HG03196 (cell line): ENCODE measurements at regions not wholly inside any gene's neighbourhood (a gene's known extent, or its start where the extent isn't known, plus 50 kb on each side); places are given as distances from the start of the nearest gene placed in this dataset.

ENCODE experiments used
- ATAC-seq: cut with Tn5 transposase; IDR thresholded peaks from one replicate; pipeline ENCODE4 v1.9.1; 2021; ENCODE audit not compliant: unreplicated experiment

DNA sequence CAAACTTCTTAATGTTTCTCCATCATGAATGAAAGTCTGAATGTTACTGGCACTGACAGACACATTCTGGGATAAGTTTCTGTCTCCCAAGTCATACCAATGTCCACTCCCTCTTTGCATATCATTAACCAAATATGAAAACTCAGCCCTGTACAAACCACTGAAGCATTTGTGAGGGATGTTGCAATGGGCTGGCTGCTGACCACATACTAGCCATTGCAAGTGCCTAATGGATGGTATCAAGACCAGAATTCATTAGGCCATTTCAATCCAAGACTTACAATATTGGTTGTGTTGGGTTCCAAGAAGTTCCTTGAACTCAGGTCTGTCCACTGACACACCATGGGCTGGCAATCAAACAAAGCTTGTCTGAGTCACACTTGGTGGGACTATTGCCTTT is 73.8 kb downstream of the CBLN2 start:
- ATAC-seq, result no peak

GRCh38 chr18:72468021-72468710 is 76.0 kb downstream of the CBLN2 start:
- ATAC-seq, result no peak

DNA sequence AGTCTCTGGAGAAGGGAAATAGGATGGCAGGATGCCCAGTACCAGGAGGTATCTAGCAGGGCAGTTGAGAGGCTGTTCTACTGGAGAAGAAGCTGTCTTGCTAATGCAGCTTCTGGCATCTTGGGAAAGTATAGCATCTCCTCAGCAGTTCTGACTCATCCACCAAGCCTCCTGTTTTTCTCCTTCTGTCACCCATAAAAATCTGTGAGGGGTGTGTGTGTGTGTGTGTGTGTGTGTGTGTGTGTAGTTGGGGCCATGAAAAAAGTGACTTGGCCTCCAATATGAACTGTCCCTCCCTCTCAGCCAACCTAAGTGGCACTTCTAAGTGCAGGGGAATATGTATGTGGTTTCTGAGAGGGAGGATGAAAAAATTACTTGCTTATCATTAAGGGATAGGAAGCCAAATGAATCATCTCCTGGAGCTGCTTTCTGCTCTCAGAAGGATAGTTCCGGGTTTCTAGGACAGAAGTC is 83.9 kb downstream of the CBLN2 start:
- no peak for ATAC-seq

DNA sequence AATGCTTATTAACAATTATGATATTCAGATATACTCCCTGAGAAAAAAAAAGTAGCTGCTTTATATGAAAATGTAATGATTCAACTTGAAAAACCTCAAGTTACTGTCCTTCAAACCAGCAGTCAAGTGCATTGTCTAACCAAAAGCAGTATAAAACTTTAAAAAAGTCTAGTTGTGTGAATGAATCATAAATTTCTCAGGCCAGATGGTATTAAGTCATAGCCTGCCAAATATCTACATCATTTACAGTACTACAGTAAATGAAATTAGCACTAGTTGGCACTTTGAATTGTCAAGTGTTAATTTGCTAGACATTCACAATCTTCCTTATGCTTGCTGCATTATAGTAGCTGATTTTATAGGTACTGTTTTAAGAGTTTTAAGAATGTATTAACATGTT is 85.9 kb downstream of the CBLN2 start:
- no peak for ATAC-seq

DNA sequence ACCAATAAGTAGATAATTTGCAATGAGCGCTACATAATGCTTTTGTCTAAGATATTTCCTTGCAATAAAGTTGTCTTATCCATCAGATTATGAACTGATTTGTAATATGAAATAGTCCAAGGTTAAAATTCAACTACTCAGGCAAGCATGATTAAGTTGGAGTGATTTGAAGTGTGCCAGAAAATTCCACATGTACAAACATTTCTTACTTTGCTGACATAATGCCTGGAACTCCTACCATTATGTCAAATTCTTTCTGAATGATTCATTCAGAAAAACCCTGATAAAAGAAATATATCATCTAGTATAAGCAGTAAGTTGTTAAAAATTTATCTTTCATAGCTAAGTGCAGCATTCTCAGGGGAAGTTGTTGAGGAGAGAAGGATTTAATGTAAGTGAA is 87.3 kb downstream of the CBLN2 start:
- no peak for ATAC-seq

DNA sequence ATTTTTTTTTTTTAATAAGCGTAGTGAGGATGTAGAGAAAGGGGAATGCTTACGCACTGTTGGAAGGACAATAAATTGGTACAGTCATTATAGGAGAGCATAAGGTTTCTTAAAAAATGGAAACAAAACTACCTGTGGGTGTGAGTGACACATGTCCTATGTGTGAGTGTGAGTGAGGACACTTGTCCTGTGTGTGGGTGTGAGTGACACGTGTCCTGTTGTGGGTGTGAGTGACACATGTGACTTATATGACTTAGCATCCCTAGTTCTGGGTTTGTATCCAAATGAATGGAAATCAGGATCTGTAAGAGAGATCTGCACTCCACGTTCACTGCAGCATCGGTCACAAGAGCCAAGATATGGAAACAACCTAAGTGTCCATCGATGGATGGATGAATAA is 91.8 kb downstream of the CBLN2 start:
- no peak for ATAC-seq

DNA sequence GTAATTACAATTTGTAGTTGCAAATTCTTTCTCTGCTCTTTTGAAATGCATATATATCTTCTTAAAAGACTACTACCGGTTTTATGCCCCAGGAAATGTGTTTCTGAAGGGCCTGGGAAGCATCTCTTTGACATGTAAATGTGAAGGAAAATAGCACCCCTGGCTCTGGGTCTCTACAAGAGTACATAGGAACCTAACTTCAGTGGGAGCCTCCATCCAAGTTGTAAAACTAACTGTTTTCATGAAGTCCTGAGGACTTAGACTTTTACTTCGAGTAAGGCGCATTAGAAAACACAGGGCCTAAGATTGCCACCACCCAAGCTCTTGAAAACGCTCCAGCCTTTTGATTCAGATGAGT is 99.4 kb downstream of the CBLN2 start:
- no peak for ATAC-seq

- ATAC-seq, result no peak
These were observed 99.9 kb downstream of the CBLN2 start for GRCh38 chr18:72444111-72444797.

DNA sequence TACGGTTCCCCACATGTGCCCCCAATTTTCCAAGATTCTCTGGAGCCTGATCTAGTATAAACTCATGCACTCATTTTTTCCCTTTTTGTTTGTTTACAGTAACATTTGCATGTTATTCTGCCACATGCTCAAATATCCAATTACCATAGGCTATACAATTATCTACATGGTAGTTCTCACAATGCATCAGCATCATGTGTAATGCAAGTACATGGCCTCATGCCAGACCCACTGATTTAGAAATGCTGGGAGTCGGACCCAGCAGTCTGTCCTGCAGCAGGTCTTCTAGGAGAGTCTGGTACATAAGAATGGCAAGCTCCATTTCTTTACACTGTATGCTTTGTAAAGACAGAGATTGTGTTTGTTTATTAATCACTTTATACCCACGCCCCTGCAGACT is 107.7 kb downstream of the CBLN2 start:
- no peak for ATAC-seq

GRCh38 chr18:72433756-72434155 is 110.4 kb downstream of the CBLN2 start:
- no peak for ATAC-seq

DNA sequence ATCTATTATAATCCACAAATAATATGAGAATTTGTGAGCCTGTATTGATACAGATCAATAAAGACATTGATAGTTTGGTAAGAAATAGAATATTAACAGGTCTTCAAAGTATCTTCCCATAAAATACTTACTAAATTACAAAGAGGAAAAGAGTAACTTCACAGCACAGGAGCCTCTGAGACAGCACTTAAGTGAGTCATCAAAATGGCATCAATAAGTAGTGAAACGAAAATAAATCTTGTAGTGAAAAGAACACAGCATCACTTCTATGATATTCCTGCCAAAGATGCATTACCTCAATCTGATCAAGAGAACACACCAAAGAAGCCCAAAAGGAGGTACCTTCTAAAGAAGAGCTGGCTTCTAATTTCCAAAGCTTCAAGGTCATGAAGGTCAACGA is 116.4 kb downstream of the CBLN2 start:
- no peak for ATAC-seq

- no peak for ATAC-seq
These were observed 124.2 kb downstream of the CBLN2 start for GRCh38 chr18:72419914-72420313.

DNA sequence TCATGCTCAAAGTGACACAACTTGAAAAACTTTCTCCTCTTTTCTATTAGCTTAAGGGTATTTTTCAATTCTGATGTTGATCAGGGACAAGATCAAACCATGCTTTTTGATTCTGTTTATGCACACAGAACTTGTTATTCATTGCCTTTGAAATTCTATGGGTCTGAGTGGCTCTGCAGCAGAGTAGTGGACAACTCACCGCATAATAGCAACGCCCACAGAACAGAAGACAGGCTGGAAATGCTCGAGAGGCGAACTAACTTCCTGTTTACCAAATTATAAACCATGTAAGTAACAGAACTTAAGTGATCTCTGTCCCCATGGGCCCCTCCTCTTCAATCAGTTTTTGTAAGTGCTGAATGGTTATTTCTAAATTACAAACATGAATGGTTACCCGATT is 131.2 kb downstream of the CBLN2 start:
- no peak for ATAC-seq

- ATAC-seq, result no peak
These were observed 132.9 kb downstream of the CBLN2 start for GRCh38 chr18:72411261-72411660.

DNA sequence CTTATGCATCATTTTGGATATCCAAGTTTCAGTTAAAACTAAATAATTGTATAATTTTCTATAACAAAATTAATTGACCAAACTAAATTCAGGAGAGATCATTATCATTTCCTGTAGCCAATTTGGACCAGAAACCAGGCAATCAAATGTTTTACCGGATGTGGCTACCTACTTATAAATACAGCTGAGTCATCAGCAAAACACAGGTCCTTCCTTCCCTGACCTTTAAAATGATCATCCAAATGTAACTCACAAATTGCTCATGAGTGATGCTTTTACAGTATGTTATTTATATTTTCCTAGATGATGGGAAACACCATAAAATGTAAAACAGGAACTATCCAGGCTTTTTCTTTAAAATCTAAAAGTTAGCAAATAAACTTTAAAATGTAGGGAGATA is 133.7 kb downstream of the CBLN2 start:
- no peak for ATAC-seq

DNA sequence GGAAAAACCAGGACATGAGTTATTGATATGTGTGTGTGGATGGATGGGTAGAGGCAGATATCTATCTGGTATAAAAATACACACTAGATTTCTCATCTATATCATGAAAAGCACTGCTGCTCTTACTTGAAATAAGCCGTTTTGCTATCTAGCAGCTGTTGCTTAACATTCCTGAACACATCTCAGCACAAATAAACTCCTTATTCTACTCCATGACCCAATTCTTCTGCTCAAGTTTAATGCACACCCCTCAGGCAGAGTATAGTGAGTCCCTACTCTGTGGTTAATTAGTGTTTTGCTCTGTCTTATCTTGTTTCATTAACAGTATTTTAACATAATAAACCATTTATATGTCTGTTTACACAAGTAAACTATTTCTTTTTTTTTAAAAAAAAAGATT is 134.2 kb downstream of the CBLN2 start:
- ATAC-seq, result no peak

GRCh38 chr18:72407048-72407447 is 137.1 kb downstream of the CBLN2 start:
- no peak for ATAC-seq

- no peak for ATAC-seq
These were observed 152.2 kb downstream of the CBLN2 start for GRCh38 chr18:72391951-72392350.

- no peak for ATAC-seq
These were observed 152.7 kb downstream of the CBLN2 start for GRCh38 chr18:72391427-72391826.

DNA sequence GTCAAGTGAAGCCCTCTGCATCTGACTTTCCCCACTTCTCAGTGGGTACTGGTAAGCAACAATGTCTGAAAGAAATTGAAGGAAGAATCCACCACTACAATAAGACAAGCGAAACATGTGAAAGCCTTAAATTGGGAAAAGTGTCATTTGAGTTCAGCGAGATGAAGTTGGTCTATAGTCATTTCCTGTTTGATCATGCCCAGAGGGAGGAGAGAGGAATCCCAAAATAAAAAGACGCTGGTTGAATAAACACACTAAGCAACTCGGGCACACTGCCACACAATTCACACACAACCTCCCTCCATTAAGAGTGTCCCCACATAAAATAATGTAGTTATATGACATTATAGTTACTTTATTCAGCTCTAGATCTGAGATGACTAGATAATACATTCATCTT is 166.1 kb downstream of the CBLN2 start:
- no peak for ATAC-seq

GRCh38 chr18:72376256-72376655 is 167.9 kb downstream of the CBLN2 start:
- ATAC-seq, result no peak

DNA sequence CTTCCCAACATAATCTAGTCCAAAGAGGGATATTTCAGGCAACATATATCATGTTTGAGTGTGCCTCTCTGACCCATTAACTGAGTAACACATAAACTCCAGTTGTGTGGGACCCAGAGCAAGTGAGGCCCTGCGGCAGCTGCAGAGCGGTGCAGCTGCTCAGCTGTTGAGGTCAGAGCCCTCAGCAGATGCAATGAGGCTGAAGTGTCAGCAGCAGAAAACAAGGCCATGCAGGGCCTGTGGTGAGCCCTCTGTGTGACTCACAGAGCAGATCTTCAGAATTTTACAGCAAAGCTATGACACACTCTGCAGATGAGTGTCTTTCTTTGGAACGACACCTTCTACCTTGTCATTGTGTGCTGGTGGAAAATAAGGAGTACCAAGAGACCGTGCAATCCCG is 168.5 kb downstream of the CBLN2 start:
- no peak for ATAC-seq

DNA sequence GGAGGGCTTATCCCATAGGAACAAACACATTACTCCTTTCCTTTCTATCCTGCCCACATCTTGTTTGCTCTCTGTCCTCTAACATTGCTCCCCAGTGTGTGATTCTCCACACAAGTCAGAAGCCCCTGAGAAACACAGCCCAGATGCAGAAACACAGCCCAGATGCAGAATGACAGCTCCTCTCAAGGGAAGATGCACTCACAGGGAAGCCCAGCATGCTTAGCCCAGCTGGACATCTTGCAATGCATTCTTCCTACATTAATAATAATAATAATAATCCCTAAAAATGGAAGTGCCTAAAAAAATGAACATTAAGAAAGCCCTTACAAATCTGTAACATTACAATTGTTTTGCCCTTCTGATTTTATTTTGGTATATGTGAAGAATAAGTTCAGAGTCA is 172.1 kb downstream of the CBLN2 start:
- no peak for ATAC-seq
